ENCODE measurements at regions not wholly inside any gene's neighbourhood (a gene's known extent, or its start where the extent isn't known, plus 50 kb on each side); places are given as distances from the start of the nearest gene placed in this dataset.

GRCh38 chr2:221802089-221802488 lies 230.0 kb upstream of the EPHA4 start:
- no peak for DNase-seq (ENCODE audit: extremely low read depth, low read depth)
- TF ChIP-seq, protein P1, sequence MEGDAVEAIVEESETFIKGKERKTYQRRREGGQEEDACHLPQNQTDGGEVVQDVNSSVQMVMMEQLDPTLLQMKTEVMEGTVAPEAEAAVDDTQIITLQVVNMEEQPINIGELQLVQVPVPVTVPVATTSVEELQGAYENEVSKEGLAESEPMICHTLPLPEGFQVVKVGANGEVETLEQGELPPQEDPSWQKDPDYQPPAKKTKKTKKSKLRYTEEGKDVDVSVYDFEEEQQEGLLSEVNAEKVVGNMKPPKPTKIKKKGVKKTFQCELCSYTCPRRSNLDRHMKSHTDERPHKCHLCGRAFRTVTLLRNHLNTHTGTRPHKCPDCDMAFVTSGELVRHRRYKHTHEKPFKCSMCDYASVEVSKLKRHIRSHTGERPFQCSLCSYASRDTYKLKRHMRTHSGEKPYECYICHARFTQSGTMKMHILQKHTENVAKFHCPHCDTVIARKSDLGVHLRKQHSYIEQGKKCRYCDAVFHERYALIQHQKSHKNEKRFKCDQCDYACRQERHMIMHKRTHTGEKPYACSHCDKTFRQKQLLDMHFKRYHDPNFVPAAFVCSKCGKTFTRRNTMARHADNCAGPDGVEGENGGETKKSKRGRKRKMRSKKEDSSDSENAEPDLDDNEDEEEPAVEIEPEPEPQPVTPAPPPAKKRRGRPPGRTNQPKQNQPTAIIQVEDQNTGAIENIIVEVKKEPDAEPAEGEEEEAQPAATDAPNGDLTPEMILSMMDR (IDR thresholded peaks at IDR 0.05; ENCODE audit: low read depth, low read length, missing control alignments): no peak
- no peak overlapping the region for H3K4me3 ChIP-seq (replicated peaks; ENCODE audit: low read depth, low read length)

DNA sequence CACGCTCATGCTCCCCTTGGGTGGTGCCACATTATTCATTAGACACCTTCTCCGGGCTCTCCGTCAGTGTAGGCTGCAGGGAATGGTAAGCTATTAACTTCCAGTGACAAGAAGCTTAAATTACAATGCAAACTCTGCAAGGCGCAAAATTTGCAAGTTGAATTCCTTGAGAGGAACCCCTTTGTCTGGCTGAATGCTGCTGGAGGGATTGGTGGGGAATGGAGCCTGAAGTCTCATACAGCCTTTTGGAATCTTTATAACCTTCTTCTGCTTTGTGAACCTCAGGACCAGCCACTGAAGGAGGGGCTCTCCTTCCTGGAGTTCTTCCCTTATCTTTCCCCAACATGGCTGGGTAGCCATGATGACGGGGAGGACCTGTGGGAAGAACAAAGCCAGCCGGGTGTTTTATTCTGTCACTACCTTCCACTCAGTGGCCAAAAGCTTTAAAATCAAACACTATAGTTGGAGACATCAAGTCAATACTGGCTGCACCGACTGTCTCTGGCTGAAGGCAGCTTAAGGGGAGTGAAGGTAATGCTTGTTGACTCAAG lies 220.9 kb upstream of the EPHA4 start:
- TF ChIP-seq, protein P1 (IDR thresholded peaks at IDR 0.05; ENCODE audit: low read depth, low read length, missing control alignments): no peak
- no peak for DNase-seq (ENCODE audit: extremely low read depth, low read depth)
- H3K4me3 ChIP-seq (replicated peaks; ENCODE audit: low read depth, low read length): no peak overlapping the region

GRCh38 chr2:221791844-221792243 lies 219.7 kb upstream of the EPHA4 start:
- TF ChIP-seq, protein P1 (IDR thresholded peaks at IDR 0.05; ENCODE audit: low read depth, low read length, missing control alignments): no peak
- no peak for DNase-seq (ENCODE audit: extremely low read depth, low read depth)
- H3K4me3 ChIP-seq (replicated peaks; ENCODE audit: low read depth, low read length): no peak overlapping the region

- DNase-seq (ENCODE audit: extremely low read depth, low read depth): no peak
- no peak overlapping the region for H3K4me3 ChIP-seq (replicated peaks; ENCODE audit: low read depth, low read length)
- TF ChIP-seq, protein P1 (IDR thresholded peaks at IDR 0.05; ENCODE audit: low read depth, low read length, missing control alignments): no peak
These were observed 215.5 kb upstream of the EPHA4 start for GRCh38 chr2:221787561-221787960.

- no peak for DNase-seq (ENCODE audit: extremely low read depth, low read depth)
- no peak overlapping the region for H3K4me3 ChIP-seq (replicated peaks; ENCODE audit: low read depth, low read length)
- TF ChIP-seq, protein P1 (IDR thresholded peaks at IDR 0.05; ENCODE audit: low read depth, low read length, missing control alignments): no peak
These were observed 214.3 kb upstream of the EPHA4 start for GRCh38 chr2:221786297-221786926.

DNA sequence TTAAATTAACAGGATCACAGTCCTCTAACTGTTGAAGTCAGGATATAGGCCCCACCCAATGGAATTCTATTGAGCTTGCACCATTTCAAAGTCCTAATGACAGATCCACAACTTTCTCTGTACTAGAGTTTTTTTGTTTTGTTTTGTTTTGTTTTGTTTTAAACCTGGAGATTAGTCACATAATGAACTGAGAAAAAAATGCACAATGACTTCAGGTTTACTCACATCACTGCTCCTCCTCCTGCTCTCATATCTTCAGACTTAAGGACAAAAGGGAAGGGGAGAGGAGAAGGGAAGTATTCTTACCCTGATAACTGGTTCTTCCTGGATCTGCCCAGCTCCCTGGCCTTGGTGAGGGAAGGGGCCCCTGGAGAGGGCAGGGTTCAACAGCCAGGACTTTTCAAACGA lies 208.2 kb upstream of the EPHA4 start:
- no peak for DNase-seq (ENCODE audit: extremely low read depth, low read depth)
- TF ChIP-seq, protein P1 (IDR thresholded peaks at IDR 0.05; ENCODE audit: low read depth, low read length, missing control alignments): no peak
- H3K4me3 ChIP-seq (replicated peaks; ENCODE audit: low read depth, low read length): no peak overlapping the region

All from HFF-Myc (cell line).